NT2/D1 (cell line): ENCODE measurements at regions not wholly inside any gene's neighbourhood (a gene's known extent, or its start where the extent isn't known, plus 50 kb on each side); places are given as distances from the start of the nearest gene placed in this dataset.

Experiments
- DNase-seq: peaks from one replicate; pipeline ENCODE4 v3.0.0-alpha.2; 2011; ENCODE audit warnings: low read depth, low spot score
- H3K27me3 ChIP-seq: 2 replicates; pipeline ENCODE4 v1.6.0; 2011; ENCODE audit warnings: mild to moderate bottlenecking; ENCODE audit not compliant: insufficient read length, insufficient read depth
- H3K36me3 ChIP-seq: 2 replicates; pipeline ENCODE4 v1.6.1; 2011; ENCODE audit warnings: mild to moderate bottlenecking, low read length, mixed read lengths; ENCODE audit not compliant: insufficient read depth, insufficient read length
- H3K4me1 ChIP-seq: 2 replicates; pipeline ENCODE4 v1.5.1; 2011; ENCODE audit not compliant: insufficient read depth, insufficient read length
- H3K4me3 ChIP-seq: 2 replicates; pipeline ENCODE4 v1.5.1; 2011; ENCODE audit warnings: low read depth; ENCODE audit not compliant: insufficient read length
- H3K9ac ChIP-seq: 2 replicates; pipeline ENCODE4 v1.6.0; 2011; ENCODE audit warnings: low read depth; ENCODE audit not compliant: insufficient read length
- H3K9me3 ChIP-seq: 2 replicates; pipeline ENCODE4 v1.5.1; 2011; ENCODE audit warnings: mild to moderate bottlenecking, low read length; ENCODE audit not compliant: insufficient read depth
- SUZ12 ChIP-seq: IDR thresholded peaks from 2 replicates; pipeline ENCODE4 v1.6.1; 2011; ENCODE audit not compliant: insufficient read length, insufficient read depth; ENCODE audit errors: extremely low read depth
- YY1 ChIP-seq: IDR thresholded peaks from 2 replicates; pipeline ENCODE4 v1.6.1; 2011; ENCODE audit not compliant: insufficient read length, insufficient read depth
- ZNF274 ChIP-seq: IDR thresholded peaks from 2 replicates; pipeline ENCODE4 v1.6.1; 2011; ENCODE audit warnings: mild to moderate bottlenecking, low read depth, low read length

GRCh38 chr2:66070721-66071602 lies 364.0 kb upstream of the MEIS1 start:
- Histone ChIP-seq H3K9me3 (no peaks in the 10 kb centered on the region), H3K9ac (no peak overlapping the region), H3K4me3 (no peak overlapping the region), H3K4me1 (no peaks in the 10 kb centered on the region), H3K36me3 (no peaks in the 10 kb centered on the region), H3K27me3 (no peaks in the 10 kb centered on the region)
- no peak for DNase-seq
- TF ChIP-seq YY1: no peak
- no peak for TF ChIP-seq ZNF274
- no peak for TF ChIP-seq SUZ12

- TF ChIP-seq YY1 (no peak), ZNF274 (no peak), SUZ12 (no peak)
- Histone ChIP-seq H3K4me1 (no peaks in the 10 kb centered on the region), H3K4me3 (no peak overlapping the region), H3K36me3 (no peaks in the 10 kb centered on the region), H3K9ac (no peak overlapping the region), H3K9me3 (no peaks in the 10 kb centered on the region), H3K27me3 (no peaks in the 10 kb centered on the region)
- no peak for DNase-seq
Observed at GRCh38 chr2:66069937-66070720, 364.8 kb upstream of the MEIS1 start.

GRCh38 chr2:66066032-66066431 lies 368.9 kb upstream of the MEIS1 start:
- Histone ChIP-seq H3K9ac (no peak overlapping the region), H3K36me3 (no peaks in the 10 kb centered on the region), H3K4me1 (no peaks in the 10 kb centered on the region), H3K9me3 (no peaks in the 10 kb centered on the region), H3K4me3 (no peak overlapping the region), H3K27me3 (no peaks in the 10 kb centered on the region)
- DNase-seq: no peak
- TF ChIP-seq SUZ12 (no peak), YY1 (no peak), ZNF274 (no peak)

- no peaks in the 10 kb centered on the region for H3K4me1 ChIP-seq
- no peak overlapping the region for H3K4me3 ChIP-seq
- TF ChIP-seq ZNF274 (no peak), SUZ12 (no peak), YY1 (no peak)
- H3K9me3 ChIP-seq: no peaks in the 10 kb centered on the region
- no peaks in the 10 kb centered on the region for H3K36me3 ChIP-seq
- no peaks in the 10 kb centered on the region for H3K27me3 ChIP-seq
- H3K9ac ChIP-seq: no peak overlapping the region
- DNase-seq: no peak
Observed at GRCh38 chr2:66059332-66059731, 375.6 kb upstream of the MEIS1 start.

- TF ChIP-seq ZNF274: no peak
- no peak for TF ChIP-seq SUZ12
- no peak for TF ChIP-seq YY1
Observed at GRCh38 chr2:66058675-66059074, 376.2 kb upstream of the MEIS1 start.

GRCh38 chr2:66057844-66058243 lies 377.1 kb upstream of the MEIS1 start:
- Histone ChIP-seq H3K27me3 (no peaks in the 10 kb centered on the region), H3K4me3 (no peak overlapping the region), H3K9ac (no peak overlapping the region), H3K9me3 (no peaks in the 10 kb centered on the region), H3K36me3 (no peaks in the 10 kb centered on the region), H3K4me1 (no peaks in the 10 kb centered on the region)
- DNase-seq: no peak
- no peak for TF ChIP-seq YY1
- TF ChIP-seq ZNF274: no peak
- TF ChIP-seq SUZ12: no peak

More at GRCh38 chr2:66058675-66059074, 376.2 kb upstream of the MEIS1 start:
- no peak overlapping the region for H3K4me3 ChIP-seq
- no peaks in the 10 kb centered on the region for H3K9me3 ChIP-seq
- H3K9ac ChIP-seq: no peak overlapping the region
- H3K4me1 ChIP-seq: no peaks in the 10 kb centered on the region
- no peak for DNase-seq
- no peaks in the 10 kb centered on the region for H3K36me3 ChIP-seq
- H3K27me3 ChIP-seq: no peaks in the 10 kb centered on the region

GRCh38 chr2:66050392-66050791 lies 384.5 kb upstream of the MEIS1 start:
- Histone ChIP-seq H3K9me3 (no peaks in the 10 kb centered on the region), H3K4me1 (no peaks in the 10 kb centered on the region), H3K36me3 (no peaks in the 10 kb centered on the region), H3K4me3 (no peak overlapping the region), H3K9ac (no peak overlapping the region), H3K27me3 (no peaks in the 10 kb centered on the region)
- TF ChIP-seq YY1 (no peak), ZNF274 (no peak), SUZ12 (no peak)
- no peak for DNase-seq
